Type B pancreatic cell (in vitro differentiated cells): ENCODE measurements at regions not wholly inside any gene's neighbourhood (a gene's known extent, or its start where the extent isn't known, plus 50 kb on each side); places are given as distances from the start of the nearest gene placed in this dataset.

Experiments used
- DNase-seq: peaks from one replicate; pipeline ENCODE4 v3.0.0; 2021; ENCODE audit warnings: mixed read lengths; ENCODE audit not compliant: unreplicated experiment; ENCODE audit errors: extremely low spot score
- H3K27ac Mint-ChIP-seq: 2 replicates; pipeline ENCODE4 v1.8.0; 2021; ENCODE audit warnings: mild to moderate bottlenecking, mixed read lengths
- H3K27me3 Mint-ChIP-seq: 2 replicates; pipeline ENCODE4 v1.8.0; 2021; ENCODE audit warnings: mixed read lengths
- H3K36me3 Mint-ChIP-seq: 2 replicates; pipeline ENCODE4 v1.8.0; 2021; ENCODE audit warnings: mixed read lengths
- H3K4me1 Mint-ChIP-seq: one replicate; pipeline ENCODE4 v1.8.0; 2021; ENCODE audit warnings: mixed read lengths; ENCODE audit not compliant: unreplicated experiment
- H3K4me3 Mint-ChIP-seq: 2 replicates; pipeline ENCODE4 v1.8.0; 2021; ENCODE audit warnings: mild to moderate bottlenecking, mixed read lengths
- H3K9me3 Mint-ChIP-seq: 2 replicates; pipeline ENCODE4 v1.8.0; 2021; ENCODE audit warnings: mixed read lengths
- TF ChIP-seq, protein P1 (sequence below): fragments of 200-600 bp; sonication (generic); conservative IDR thresholded peaks from 2 replicates; pipeline ENCODE4 v1.5.0; 2021; ENCODE audit warnings: antibody characterized with exemption, mild to moderate bottlenecking

DNA sequence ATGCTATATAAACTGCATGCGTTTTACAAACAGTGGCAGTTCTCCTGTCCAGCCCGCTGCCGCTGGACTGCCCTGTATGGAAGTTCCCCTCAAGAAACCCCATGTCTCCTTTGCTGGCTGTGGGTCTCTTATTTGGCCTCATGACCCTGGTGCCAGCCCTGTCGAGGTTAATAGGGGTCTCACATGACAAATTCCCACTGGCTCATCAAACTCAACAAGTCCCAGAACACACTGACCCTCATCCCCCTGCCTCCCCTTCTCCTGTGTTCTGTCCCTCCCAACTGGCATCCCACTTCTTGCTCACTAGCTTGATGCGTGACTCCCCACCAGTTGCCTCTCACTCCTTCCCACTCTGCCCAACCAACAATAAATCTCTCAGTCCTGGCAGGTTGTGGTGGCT lies 137.6 kb upstream of the HS6ST1 start:
- TF ChIP-seq, protein P1, sequence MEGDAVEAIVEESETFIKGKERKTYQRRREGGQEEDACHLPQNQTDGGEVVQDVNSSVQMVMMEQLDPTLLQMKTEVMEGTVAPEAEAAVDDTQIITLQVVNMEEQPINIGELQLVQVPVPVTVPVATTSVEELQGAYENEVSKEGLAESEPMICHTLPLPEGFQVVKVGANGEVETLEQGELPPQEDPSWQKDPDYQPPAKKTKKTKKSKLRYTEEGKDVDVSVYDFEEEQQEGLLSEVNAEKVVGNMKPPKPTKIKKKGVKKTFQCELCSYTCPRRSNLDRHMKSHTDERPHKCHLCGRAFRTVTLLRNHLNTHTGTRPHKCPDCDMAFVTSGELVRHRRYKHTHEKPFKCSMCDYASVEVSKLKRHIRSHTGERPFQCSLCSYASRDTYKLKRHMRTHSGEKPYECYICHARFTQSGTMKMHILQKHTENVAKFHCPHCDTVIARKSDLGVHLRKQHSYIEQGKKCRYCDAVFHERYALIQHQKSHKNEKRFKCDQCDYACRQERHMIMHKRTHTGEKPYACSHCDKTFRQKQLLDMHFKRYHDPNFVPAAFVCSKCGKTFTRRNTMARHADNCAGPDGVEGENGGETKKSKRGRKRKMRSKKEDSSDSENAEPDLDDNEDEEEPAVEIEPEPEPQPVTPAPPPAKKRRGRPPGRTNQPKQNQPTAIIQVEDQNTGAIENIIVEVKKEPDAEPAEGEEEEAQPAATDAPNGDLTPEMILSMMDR = no peak
- Mint-ChIP-seq H3K4me3 (no peak overlapping the region), H3K36me3 (no peaks in the 10 kb centered on the region), H3K27ac (no peak overlapping the region), H3K4me1 (peaks cover 26% of the 10 kb centered on the region), H3K9me3 (peaks cover 7% of the 10 kb centered on the region), H3K27me3 (no peaks in the 10 kb centered on the region)
- DNase-seq = peak; percentile 42

- peak; percentile 57 for DNase-seq
- Mint-ChIP-seq H3K4me3 (no peak overlapping the region), H3K36me3 (no peaks in the 10 kb centered on the region), H3K9me3 (peaks cover 7% of the 10 kb centered on the region), H3K27ac (no peak overlapping the region), H3K4me1 (peaks cover 24% of the 10 kb centered on the region), H3K27me3 (no peaks in the 10 kb centered on the region)
- TF ChIP-seq, protein P1 = no peak
Measured at GRCh38 chr2:128457006-128457604, 138.4 kb upstream of the HS6ST1 start.

GRCh38 chr2:128457716-128458115 lies 139.0 kb upstream of the HS6ST1 start:
- no peak overlapping the region for H3K4me3 Mint-ChIP-seq
- H3K27me3 Mint-ChIP-seq = no peaks in the 10 kb centered on the region
- peaks cover 7% of the 10 kb centered on the region for H3K9me3 Mint-ChIP-seq
- TF ChIP-seq, protein P1 = no peak
- H3K4me1 Mint-ChIP-seq = peaks cover 24% of the 10 kb centered on the region
- no peak for DNase-seq
- H3K27ac Mint-ChIP-seq = no peak overlapping the region
- no peaks in the 10 kb centered on the region for H3K36me3 Mint-ChIP-seq

DNA sequence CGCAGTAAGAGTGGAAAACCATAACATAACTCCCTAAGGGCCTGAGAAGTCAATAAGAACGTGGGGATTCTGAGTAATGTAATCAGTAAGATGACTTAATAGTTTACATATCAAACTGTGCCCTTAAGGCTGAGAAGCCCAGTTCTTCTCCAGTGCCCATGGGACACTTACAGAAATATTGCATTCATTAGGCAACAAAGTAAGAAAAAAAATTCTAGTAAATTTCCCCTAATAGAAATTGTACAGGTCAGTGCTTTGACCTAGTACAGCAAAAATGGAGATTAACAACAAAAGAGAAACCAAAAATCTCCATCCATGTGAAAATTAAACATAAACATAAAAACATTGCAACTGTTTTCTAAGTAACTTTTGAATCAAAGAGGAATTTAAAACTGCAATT lies 139.8 kb upstream of the HS6ST1 start:
- peak overlapping the region; percentile 25 for H3K27ac Mint-ChIP-seq
- DNase-seq = no peak
- no peaks in the 10 kb centered on the region for H3K27me3 Mint-ChIP-seq
- H3K9me3 Mint-ChIP-seq = peaks cover 7% of the 10 kb centered on the region
- no peaks in the 10 kb centered on the region for H3K36me3 Mint-ChIP-seq
- no peak overlapping the region for H3K4me3 Mint-ChIP-seq
- peaks cover 24% of the 10 kb centered on the region for H3K4me1 Mint-ChIP-seq
- TF ChIP-seq, protein P1 = no peak

DNA sequence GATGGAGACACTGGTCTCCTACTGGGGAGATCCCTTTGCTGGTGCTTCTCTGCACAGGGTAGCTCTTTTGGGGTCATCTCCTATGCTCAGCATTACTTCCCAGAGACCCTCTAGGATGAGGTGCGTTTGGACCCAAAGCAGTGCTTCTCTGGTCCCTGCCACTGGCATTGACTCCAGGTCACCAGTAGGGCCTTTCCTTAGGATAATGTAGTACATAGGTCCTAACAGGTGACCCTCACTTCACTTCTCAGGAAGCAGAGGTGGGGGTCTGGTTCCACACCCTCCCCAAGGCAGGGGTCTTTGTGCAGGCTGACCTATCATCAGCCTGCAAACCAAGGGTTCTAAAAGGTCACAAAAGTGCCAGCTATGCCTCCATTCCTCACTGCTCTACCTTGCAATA lies 145.8 kb upstream of the HS6ST1 start:
- Mint-ChIP-seq H3K36me3 (peaks cover 4% of the 10 kb centered on the region), H3K9me3 (peaks cover 8% of the 10 kb centered on the region), H3K27me3 (no peaks in the 10 kb centered on the region), H3K27ac (no peak overlapping the region), H3K4me3 (no peak overlapping the region), H3K4me1 (peaks cover 6% of the 10 kb centered on the region)
- TF ChIP-seq, protein P1 = no peak
- peak; percentile 18 for DNase-seq
